ENCODE measurements at regions not wholly inside any gene's neighbourhood (a gene's known extent, or its start where the extent isn't known, plus 50 kb on each side); places are given as distances from the start of the nearest gene placed in this dataset.
"Not testable (repeated sequence)": the region's sequence is repeated elsewhere in the genome, so short reads cannot be mapped to it uniquely, and the experiment has no call there.

DNA sequence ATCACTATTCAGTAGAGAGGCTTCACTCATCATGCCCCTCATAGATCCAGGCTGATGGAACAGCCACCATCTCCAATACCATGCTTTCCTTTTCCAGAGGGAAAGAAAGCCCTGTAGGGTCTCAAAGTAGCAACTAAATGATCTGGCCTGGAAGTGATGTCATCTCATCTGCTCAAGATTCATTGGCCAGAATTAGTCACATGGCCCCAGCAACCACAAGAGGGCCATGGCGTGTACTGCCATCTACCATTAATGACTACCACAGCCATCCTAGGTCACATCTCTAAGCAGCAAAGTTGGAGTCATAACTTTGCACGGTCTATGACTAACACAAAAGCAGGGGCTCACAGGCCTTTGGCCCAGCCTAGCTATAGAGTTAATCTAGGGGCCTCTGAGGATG lies 194.8 kb downstream of the KIT start:
- no peak for DNase-seq (ENCODE audit: low read depth, low spot score)

DNA sequence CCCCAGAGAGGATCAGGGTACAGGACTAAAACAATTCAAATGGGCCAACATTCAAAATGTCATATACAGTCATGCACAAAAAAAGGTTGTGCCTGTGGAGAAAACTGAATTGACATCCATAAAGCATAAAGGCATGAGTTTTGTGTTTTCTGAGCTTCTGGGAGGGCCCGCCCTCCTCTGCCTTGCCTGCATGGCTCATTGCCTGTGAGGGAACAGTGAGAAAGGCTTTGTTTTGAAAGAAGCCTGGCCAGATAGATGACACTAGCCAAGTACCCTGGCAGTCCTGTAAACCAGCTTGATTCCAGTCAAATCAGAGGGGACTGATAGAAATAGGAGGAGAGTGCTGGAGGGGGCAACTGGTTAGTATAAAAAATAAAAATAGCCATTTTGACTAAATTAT lies 194.3 kb downstream of the KIT start:
- no peak for DNase-seq (ENCODE audit: low read depth, low spot score)

DNA sequence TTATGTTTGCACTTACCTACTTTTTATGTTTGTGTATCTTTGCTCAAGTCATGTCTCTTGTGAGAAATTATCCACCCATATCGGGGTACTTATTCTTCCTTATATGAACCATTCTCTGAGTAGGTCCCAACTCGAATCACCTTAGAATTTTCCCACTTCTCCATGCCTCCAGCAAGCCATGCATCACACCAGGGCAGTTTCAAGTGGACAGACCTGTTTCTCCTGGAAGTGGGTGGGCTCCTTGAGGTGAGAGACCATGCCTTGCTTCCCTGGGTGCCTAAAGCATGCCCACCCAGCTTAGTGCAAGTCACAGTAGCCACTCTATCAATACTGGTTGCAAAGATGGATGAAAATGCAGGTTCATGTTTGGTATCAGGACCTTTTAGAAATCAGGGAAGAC lies 187.2 kb downstream of the KIT start:
- no peak for DNase-seq (ENCODE audit: low read depth, low spot score)

DNA sequence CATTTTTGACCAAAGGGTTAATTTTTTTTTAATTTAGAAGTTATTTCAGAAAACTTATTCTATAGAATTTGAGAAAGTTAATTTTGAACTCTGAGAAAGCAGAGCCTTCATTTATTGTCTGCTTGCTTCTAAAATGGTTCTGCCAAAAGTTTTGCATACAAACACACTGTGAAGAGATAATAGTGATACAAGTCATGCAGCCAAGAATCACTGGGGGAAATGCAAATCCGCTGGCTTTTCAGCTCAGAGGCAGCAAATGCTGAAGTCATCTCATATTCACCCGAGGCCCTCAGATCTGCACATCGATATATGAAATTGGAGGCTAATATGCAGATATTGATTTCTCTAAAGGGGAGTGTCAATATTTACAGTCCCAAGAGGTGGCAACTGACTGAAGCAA lies 186.2 kb downstream of the KIT start:
- DNase-seq (ENCODE audit: low read depth, low spot score), result no peak

DNA sequence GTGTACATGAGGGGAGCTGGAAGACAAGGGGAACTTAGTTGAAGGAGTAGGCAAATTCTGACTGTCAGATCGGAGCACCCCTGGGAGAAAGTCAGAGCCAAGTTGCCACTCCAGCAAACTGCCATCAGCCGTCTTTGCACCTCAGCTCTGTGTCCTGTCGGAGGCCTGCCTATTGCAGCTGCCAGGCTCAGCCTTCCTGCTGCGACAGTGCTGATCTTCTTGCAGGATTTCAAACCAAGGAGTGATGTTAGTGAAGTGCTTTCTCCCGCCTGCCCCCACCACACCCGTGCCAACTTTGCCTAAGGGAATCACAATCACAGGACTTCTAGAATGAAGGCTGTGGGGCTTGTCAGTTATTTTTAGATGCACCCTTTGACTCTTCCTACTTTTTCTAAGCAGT lies 185.3 kb downstream of the KIT start:
- DNase-seq (ENCODE audit: low read depth, low spot score), result no peak

DNA sequence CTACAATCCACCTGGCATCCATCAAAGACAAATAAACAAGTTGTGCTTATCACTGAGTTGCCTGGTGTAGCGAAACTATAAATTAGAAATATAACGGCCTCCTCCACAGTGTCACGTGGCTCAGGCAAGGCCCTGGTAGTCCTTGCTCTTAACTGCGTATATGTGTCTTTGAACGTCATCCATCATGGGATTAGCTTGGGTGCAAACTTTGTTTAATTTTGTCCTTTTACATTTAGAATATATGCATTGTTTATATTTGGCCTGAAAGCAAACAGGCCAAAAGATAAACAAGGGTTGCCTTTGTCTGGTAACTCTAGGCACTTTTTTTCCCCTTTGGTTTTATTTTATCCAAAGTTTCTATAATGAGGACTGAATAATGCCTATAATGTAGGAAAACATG lies 184.9 kb downstream of the KIT start:
- no peak for DNase-seq (ENCODE audit: low read depth, low spot score)

DNA sequence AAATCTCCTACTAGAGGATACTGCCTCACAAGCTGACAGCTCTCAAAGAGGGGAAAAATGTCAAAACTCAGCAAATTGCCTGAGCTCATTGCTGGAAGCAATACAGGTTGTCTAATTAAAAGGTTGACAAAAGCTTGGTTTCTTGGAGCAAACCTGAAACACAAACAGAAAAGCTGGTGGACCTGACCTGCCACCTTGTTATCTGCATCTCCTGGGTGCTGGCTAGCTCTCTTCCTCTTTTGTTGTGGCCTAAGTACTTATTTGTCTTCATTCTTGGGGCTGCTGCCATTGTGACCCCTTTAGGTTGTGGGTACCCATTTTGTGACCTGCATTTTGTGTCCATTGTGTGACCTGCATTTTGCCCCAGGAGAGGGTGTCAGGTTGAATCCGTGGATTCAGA lies 184.5 kb downstream of the KIT start:
- peak; percentile 33 for DNase-seq (ENCODE audit: low read depth, low spot score)

DNA sequence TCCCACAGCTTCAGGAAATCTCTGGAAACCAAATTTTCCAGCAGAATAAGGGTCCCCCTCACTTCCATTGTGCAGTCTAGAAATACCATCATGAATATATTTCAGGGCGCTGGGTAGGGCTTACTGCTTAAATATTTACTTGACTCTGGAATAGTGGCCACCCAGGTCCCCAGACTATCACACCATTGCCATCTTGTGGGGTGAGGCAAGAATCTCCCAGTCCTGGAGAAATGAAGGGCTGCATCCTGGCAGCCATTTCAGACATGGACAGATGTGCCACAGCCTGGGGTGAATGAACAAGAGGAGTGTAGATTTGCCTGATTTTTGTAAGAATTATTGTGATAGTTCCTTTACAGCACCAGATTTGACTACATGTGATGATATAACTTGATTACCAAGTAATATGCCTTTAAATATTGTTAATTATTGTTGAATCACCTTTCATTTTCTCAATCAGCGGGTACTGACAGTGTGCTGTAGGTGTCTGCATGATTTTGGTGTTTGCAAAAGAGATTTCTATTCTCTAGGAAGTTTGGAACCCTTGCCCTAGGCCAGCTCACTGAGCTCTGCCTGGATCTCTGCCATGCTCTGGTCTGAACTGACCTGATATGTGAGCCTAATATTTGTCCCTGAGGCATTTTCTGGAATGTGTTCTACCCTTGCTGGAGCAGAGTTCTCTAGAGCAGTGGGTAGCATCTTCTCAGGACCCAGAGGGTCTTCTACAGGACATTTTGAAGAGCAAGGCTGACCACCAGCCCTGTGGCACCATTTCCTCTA lies 183.4 kb downstream of the KIT start:
- no peak for DNase-seq (ENCODE audit: low read depth, low spot score)

DNA sequence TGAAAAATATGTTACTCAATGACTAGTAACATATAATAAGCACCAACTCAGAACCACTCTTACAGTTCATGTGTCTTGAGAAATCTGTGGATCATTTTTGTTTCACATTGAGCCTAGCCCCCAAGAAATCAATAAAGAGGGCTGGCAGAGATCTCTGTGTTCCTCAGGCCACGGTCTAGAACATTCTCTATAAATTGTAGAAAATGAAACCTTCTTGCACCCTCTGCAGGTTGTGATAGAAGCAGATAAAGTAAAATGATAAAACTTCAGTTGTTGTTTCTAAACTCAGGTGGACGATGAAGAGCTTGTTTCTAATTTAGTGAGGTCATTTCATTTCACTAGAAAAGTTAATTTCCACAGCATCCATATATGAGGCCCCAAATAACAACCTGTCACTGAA lies 182.7 kb downstream of the KIT start:
- DNase-seq (ENCODE audit: low read depth, low spot score), result no peak

DNA sequence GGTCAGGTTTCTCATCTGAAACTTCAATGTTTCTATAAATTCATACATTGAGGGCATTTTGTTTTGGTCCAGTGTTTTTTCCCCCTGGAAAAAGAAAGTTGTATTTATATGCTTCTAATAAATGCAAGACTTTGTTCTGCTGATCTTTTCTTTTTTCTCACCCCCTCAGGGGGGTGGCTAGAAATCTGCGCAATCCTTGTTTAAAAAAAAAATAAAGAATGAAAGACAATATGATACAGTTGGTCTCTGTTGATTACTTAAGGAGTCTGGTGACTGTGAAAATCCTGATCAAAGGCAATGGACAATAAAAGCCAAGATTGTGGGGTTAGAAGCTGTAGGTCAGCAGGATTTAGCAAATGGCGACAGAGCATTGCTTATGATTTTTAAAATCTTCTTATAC lies 180.5 kb downstream of the KIT start:
- no peak for DNase-seq (ENCODE audit: low read depth, low spot score)

DNA sequence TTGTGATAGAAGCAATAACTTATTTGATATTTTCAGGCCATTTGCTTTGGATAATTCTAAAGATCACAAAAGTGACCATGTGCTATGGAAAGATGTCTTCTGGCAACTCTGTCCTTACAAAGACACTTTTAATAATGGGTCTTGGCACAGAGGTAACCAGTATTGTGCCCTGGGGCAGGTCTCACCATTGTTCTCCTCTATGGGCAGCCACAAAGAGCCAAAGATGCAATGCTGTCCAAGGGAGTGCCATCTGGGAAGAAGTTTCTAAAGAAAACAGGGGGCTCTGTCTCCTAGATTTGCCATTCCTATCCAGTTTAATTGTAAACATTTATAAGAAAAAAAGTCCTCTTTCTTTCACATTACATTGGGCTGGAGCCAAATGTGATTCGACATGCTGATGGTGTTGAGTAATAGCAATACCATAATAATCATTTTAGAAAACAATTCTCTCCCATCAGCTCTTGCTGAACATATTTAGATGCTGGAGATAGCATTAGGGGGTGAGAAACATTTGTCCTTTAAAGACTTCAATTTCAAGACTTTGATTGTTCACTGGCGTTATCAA lies 179.9 kb downstream of the KIT start:
- no peak for DNase-seq (ENCODE audit: low read depth, low spot score)

DNA sequence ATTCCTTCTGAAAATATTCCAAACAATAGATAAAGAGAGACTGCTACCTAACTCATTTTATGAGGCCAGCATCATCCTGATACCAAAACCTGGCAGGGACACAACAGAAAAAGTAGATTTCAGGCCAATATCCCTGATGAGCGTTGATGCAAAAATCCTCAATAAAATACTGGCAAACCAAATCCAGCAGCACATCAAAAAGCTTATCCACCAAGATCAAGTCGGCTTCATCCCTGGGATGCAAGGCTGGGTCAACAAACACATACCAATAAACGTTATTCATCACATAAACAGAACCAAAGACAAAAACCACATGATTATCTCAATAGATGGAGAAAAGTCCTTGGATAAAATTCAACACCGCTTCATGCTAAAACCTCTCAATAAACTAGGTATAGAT lies 170.6 kb downstream of the KIT start:
- not testable (repeated sequence) for DNase-seq (ENCODE audit: low read depth, low spot score)

DNA sequence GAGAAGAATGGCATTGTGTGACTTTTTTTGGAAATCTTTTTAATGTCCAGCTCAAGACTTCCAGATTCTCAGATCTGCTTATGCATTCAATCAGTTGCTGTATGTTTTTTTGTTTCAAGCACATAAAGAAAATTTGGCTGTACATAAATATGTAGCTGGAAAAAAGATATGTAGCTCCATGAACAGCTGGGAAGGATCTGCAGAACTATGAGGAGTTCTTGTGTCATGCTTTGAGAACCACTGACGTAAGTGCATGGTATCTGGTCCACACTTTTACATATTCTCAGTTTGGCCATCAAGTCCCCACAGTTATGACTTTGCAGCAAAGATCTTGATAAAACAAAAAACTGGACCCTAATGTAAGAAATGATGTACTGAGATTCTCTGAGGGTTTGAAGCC lies 165.9 kb downstream of the KIT start:
- DNase-seq (ENCODE audit: low read depth, low spot score), result no peak

DNA sequence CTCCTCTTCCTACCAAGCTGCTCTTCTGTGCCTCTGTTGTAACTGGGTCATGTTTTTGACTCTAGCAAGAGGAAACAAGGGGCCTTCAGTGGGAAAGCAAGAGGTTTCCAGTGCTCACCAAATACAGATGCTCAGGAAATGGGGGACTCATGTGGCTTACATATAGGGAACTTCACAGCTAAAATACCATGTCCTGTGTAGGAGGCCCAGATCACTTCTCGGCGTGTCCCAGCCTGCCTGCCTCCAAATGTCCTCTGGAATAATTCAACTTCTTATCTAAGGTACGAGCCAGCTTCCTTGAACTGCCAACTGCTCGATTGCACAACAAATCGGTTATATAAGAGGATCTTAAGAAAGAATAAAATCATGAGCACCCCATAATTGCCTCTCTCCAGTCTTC lies 161.3 kb downstream of the KIT start:
- no peak for DNase-seq (ENCODE audit: low read depth, low spot score)

DNA sequence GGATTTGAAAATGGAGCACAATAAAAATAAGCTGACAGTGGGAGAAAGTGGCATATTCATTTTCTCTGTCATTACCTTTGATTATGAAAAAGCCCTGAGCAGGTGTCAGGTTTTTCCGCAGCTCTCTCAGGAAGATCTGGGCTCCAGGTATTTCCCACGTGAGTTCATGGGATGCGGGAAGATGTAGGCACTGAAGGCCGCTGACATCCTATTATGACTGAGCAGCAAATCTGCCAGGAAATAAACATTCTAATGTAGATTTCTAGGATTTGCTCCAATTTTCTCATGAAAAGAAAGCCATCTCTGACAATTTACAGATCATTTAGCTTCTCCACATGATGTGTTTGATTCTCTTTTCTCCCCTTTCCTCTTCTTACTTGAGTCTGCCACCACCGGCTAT lies 160.7 kb downstream of the KIT start:
- DNase-seq (ENCODE audit: low read depth, low spot score), result no peak

DNA sequence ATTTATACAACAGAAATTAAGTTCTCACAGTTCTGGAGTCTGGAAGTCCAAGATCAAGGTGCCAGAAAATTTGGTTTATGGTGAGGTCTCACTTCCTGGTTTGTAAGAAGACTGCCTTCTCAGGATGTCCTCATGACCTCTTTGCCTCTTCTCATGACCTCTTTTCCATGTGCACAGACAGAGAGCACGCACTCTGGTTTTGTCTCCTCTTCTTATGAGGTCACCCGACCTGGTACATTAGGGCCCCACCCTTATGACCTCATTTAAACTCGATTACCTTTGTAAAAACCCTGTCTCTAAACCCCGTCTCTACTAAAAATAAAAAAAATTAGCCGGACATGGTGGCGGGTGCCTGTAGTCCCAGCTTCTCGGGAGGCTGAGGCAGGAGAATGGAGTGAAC lies 155.9 kb downstream of the KIT start:
- DNase-seq (ENCODE audit: low read depth, low spot score), result no peak

DNA sequence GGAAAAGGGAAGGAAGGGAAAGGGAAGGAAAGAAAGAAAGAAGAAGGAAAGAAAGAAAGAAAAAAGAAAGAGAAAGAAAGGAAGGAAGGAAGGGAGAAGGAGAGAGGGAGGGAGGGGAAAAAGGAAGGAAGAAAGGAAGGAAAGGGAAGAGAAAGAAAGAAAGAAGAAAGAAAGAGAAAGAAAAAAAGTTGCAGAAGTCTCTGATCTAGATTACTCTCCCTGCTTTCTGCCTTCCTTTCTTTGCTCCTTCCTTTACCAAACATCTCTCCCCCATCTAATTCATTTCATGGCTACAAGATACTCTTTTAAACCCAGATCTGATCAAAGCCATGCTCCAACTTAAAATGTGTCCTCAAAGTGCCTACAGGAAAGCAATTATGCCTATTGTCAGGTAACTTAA lies 148.6 kb downstream of the KIT start:
- DNase-seq (ENCODE audit: low read depth, low spot score), result no peak

DNA sequence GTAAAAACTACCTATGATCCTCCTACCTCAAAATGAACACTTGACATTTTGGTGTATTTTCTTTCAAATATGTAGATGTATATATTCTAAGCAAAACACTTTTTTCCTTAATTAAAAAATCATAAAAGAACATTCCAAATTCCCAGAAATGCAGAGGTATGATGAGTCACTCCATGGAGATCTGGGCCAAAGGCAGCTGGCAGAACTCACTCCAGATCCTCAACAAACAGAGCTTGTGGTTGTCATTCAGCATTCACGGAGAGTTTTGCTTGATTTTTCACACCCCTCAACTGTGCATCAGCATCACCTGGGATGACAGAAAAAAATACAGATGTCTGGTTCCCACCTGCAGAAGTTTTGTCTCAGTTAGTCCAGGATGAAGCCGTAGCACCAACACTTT lies 144.6 kb downstream of the KIT start:
- DNase-seq (ENCODE audit: low read depth, low spot score), result no peak

DNA sequence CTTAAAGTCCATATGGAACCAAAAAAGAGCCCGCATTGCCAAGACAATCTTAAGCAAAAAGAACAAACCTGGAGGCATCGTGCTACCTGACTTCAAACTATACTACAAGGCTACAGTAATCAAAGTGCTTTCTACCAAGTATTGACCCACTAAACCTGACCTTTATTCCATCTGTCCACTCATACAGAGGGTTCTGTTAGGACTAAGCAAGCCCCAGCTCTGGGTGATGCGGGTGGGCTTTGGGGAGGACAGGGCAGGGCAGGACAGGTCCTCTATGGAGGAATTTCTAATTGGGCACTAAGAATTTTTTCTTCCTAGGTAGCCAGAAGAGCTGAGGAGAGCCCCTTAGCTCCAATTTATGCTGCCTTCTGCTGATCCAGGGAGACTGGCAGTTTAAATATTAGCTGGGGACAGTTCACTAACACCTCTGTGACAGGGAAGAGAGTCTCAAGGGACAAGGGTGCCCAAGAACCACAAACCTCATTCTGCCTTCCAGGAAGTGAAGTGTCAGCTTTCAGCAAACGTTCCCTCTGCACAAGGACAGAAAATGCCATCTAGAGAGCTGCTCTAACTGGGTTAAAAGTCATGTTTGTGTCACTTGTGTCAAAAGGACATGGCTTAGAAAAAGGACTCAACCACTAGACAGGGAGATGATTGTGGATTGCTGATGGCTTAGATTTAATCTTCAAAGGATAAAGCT lies 143.2 kb downstream of the KIT start:
- DNase-seq (ENCODE audit: low read depth, low spot score), result no peak

DNA sequence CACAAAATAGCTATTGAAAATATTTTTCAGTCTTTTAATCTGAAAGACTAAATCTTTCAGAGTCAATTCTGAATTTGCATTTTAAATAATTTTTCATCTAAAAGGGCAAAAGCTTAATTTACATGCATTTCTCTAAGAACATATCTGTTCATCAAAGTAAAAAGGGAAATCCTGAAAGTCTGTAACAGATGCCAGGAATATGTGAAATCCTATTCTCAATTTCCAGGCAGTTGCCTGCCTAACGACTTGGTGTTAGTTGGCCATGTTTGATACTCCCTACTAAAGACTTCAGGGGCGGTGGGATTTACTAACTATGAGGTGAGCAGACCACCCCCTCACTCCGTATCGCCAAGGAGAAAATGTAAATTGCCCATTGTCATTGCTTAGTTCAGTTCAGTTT lies 136.8 kb downstream of the KIT start:
- no peak for DNase-seq (ENCODE audit: low read depth, low spot score)

DNA sequence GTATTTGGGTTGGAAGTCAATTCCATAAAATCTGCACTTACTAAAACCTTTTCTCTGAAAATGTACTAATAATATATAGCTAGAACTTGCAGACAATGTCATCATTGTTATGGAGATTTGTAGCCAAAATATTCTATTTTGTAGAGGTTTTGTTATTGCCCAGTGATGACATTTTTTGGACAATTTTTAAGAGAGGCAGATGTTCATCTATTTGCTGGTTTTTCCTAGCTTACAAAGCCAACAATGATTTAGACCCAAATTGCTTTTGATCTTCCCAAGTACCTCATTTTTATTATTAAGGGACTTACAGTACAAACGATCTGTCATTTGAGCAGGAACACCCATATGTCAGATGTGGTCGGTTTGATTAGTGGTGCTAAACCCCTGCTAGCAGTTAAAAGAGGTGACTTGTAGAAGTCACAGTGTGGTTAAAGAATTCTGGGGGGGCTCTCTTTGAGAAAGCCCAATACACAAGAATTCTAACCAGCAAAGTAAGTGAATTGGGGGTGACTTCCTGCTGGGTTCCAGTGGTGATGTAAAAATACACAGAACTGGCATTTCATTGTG lies 136.2 kb downstream of the KIT start:
- no peak for DNase-seq (ENCODE audit: low read depth, low spot score)

Measured in ELF-1 (cell line).